Left cardiac atrium (tissue), 4 donors: ENCODE measurements at regions not wholly inside any gene's neighbourhood (a gene's known extent, or its start where the extent isn't known, plus 50 kb on each side); places are given as distances from the start of the nearest gene placed in this dataset.
A peak's percentile ranks its signal among the peaks of the same experiment; 100 is the strongest.
"Not testable (repeated sequence)": the region's sequence is repeated elsewhere in the genome, so short reads cannot be mapped to it uniquely, and the experiment has no call there.

Experiments used
- ATAC-seq, 2 donors: fragments of 200-7000 bp; cut with Tn5 transposase; one replicate each; pipeline ENCODE4 v1.9.1; 2020; ENCODE audit warnings: mild to moderate bottlenecking in 2 of 2, moderate library complexity in 2 of 2
- DNase-seq: peaks from one replicate; pipeline ENCODE4 v3.0.0-alpha.2; 2020
- intact Hi-C, 2 donors: fragments of 100-400 bp; cut with DNase I; formaldehyde crosslinking; loops; one replicate each; pipeline versions ENCODE4 v1.14.1 to v1.15.1; 2022 to 2023
- donor health status: DM: no; HTN: yes; CAD: no.
- donor health status: DM: no; HTN: yes; CAD: no; lungs with severe emphysema.
- donor health status: DM: yes; HTN: yes; CAD: no.
- donor health status: Dilated cardiomyopathy.

DNA sequence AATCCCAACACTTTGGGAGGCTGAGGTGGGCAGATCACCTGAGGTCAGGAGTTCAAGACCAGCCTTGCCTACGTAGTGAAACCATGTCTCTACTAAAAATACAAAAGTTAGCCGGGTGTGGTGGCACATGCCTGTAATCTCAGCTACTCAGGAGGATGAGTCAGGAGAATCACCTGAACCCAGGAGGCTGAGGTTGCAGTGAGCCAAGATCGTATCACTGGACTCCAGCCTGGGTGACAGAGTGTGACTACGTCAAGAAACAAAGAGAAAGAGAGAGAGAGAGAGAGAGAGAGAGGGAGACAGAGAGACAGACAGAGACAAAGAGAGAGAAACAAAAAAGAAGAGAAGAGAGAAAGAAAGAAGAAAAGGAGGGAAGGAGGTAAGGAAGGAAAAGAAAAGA is 454.0 kb upstream of the CHAC2 start:
- intact Hi-C loops, ATAC-seq, DNase-seq: not testable (repeated sequence)

DNA sequence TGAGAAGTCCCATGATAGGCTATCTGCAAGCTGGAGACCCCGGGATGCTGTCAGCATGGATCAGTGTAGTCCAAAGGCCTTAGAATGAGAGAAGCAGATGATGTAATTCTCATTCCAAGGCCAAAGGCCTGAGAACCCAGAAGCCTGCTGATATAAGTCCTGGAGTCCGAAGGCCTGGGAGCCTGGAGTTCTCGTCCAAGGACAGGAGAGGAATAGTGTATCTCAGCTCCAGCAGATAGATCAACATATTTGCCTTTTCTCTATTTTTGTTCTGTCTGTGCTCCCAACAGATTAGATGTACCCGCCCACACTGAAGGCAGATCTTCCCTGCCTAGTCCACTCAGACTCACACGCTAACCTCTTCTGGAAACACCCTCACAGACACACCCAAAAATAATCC is 454.9 kb upstream of the CHAC2 start:
- peak; percentile 24 for DNase-seq
- peak in 1 of 2 donors; percentile 83 for ATAC-seq
- intact Hi-C loops: no loop called here

DNA sequence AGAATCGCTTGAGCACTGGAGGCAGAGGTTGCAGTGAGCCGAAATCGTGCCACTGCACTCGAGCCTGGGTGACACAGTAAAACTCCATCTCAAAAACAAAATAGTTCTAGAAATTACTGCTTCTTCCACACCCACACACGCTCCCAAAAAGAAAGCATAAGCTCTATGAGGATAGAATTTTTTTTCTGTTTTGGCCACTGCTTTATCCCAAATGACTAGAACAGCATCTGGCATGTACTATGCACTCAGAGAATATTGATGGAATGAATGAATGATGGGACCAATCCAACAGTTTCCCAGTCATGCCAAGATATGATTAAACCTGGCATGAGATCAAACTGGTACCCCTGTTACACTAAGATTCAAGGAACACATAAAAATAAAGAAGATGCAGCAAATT is 455.4 kb upstream of the CHAC2 start:
- ATAC-seq (peak in 1 of 2 donors; percentile 47), DNase-seq (no peak)
- intact Hi-C loops: no loop called here

DNA sequence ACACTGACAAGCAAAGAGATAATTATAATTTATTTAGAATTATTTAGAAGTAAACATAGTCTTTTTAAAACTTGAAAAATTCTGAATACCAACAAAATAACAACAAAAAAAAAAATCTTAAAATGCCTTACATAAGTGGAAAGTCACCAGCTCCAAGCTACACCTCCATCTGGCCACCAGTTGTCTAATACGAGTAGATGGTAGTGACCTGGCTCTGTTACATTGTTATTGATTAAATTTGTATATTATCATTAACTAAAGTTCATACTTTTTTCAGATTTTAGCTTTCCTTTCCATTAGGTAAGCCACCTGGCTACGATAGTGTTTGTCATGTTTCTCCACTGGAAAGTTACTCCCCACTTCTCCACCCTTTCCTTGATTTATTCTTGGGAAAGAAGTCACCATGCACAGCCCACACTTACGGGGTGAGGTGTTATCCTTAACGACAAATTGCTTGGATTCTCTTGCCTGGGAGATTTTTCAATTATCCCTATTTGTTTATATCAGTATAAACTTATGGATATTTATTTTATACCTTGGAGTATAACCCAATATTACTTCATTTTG is 464.5 kb upstream of the CHAC2 start:
- intact Hi-C loops: no loop called here
- DNase-seq: no peak
- no peak for ATAC-seq

DNA sequence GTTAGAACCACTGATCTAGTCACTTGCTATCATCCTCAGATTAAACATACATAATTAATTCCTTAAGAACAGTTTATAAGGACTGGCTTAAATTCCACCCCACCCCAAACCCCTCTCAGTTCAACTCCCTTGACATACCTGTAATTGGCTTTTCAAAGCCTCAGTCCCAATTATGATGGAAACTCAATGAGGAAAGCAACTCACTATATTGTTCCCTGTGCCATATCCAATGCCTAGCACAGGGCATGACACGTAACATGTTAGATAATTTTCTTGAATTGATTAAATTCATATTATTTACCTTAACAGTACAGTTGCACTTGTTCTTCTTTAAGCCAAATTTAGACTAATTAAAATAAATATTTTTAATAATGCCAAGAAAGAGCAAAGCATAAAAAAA is 465.1 kb upstream of the CHAC2 start:
- intact Hi-C loops: no loop called here
- ATAC-seq (no peak), DNase-seq (no peak)

DNA sequence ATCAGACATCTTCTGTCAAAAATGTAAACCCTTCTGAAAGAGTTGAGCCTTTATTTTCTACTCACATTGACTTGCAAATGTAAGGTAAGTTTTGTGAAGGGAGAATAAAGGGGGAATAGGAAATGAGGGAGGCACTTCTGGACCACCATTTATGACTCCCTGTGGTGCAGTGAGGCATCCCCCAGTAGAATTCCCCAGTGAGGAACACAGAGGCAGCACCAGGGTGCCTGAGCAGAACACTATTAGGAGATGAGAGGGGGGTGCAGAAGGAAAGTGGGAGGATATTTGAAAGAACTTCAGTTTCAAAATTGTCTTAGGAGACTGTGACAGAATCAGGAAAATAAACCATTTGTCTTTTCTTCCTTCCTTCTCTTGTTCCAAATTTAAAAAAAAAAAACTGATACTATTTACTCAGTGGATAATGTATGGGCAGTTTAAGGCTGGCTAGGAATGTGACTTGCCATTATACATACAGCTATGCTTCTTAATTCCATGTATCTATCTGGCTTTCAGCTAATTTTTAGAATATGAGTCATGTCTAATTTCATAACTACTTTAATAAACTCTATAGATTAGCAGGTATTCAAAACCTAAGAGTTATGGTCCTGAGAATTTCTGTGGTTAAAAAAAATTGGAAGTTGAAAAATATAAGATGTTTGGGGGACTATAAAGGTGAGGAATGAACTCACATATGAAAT is 478.1 kb upstream of the CHAC2 start:
- ATAC-seq (no peak), DNase-seq (no peak)
- intact Hi-C loops: no loop called here

DNA sequence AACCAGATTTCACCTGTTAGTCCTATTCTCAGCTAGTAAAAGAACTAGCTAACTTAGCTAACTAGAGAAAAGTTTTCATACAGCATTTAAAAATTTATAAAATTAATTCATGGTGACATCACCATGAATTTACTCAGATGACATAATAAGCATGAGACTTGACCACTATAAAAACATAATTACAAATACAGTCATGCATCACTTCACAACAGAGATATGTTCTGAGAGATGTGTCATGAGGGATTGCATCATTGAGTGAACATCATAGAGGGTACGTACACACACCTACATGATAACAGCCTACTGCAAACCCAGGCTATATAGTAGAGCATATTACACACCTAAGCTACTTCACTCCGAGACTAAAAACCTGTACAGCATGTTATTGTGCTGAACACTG is 481.3 kb upstream of the CHAC2 start:
- no peak for DNase-seq
- intact Hi-C loops: no loop called here
- ATAC-seq: no peak

DNA sequence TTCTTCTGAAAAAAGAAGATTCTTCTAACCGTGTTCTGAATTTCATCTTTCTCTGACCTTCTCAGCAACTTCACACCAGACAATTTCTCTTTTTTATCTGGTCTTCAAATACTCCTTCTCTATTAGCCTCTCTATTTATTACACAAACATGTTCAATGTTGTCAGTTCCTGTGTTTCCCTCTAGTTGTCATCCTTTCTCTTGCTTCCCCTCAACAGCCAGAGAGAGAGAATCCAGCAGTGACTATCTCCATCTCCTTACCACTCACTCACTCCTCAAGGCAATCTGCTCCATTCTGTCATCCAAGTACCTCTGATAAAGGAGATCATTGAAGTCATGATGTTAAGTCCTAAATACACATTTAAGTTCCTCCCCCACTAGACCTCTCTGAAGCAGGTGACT is 491.9 kb upstream of the CHAC2 start:
- intact Hi-C loops: no loop called here

DNA sequence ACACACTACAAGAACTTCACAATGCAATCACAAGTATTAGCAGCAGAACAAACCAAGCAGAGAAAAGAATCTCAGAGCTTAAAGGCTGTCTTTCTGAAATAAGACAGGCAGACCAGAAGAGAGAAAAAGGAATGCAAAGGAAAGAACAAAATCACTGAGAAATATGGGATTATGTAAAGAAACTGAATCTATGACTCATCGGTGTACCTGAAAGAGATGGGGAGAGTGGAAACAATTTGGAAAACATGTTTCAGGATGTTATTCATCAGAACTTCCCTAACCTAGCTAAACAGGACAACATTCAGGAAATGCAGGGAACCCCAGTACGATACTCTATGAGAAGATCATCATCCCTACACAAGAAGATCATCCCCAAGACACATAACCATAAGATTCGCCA is 499.0 kb upstream of the CHAC2 start:
- DNase-seq: no peak
- ATAC-seq: no peak
- intact Hi-C loops: no loop called here

More for the DNA sequence above, 491.9 kb upstream of the CHAC2 start:
- DNase-seq (no peak), ATAC-seq (no peak)

DNA sequence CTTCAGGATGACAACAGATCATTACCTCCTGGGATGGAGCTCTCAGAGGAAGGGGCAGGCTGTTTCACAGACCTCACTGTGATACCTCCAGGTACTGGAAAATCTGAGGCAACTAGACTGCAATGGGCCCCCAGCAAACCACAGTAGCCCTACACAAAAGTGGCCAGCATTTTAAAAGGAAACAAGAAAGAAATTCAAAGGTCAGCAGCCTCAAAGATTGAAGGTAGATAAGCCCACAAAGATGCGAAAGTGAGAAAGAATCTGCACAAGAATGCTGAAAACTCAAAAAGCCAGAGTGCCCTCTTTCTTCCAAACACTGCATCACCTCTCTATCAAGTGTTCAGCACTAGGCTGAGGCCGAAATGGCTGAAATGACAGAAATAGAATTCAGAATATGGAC is 499.5 kb upstream of the CHAC2 start:
- no peak for ATAC-seq
- no peak for DNase-seq
- intact Hi-C loops: no loop called here

DNA sequence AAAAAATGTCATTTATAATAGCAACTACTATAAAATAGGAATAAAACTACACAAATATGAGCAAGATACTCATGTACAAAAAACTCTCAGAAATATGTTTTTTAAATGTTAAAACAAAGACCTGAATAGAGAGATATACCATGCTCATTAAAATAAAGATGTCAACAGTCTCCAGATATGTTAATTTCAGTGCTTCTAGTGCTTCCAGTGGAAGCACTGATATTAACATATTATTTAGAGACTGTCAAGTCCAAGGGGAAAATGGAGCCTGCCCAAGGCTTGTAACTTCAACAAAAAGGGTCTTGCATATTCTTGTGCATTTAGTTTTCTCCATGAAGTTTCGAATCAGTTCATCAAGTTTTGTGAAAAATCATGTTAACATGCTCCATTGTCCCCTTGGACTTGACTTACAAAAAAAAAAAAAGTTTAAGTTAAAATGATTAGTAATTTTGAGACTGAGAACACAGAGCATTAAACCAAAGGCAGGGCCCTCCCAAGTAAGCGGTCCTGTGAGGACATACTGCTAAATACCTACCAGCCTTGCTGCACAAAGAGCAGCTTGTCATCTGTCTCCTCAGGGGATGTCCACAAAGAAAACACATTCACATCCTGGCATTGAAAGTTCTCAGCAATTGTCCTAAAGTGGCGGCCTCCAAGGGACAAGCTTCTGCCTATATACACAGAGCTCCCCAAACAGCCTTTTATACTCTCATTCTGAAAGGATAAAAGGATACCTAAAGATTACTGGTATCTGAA is 501.9 kb upstream of the CHAC2 start:
- ATAC-seq: no peak
- no peak for DNase-seq
- intact Hi-C loops: no loop called here

DNA sequence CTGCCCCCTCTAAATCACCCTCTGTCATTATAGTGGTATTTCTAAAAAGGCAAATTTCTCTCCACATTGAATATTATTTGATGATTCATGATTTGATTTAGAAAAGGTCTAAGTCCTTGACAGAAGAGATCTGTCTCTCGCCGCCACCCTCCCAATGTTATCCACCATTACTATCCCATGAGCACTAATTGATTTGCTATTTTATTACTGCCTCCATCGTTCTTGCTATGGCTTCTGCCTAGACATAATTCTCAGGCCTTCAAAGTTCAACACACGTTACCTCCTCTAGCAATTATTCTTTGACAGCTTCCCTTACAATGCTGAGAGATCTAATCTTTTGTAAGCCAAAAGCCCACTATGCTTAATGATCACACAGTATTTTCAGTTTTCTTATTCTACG is 507.0 kb upstream of the CHAC2 start:
- intact Hi-C loops: no loop called here
- ATAC-seq (no peak), DNase-seq (no peak)

DNA sequence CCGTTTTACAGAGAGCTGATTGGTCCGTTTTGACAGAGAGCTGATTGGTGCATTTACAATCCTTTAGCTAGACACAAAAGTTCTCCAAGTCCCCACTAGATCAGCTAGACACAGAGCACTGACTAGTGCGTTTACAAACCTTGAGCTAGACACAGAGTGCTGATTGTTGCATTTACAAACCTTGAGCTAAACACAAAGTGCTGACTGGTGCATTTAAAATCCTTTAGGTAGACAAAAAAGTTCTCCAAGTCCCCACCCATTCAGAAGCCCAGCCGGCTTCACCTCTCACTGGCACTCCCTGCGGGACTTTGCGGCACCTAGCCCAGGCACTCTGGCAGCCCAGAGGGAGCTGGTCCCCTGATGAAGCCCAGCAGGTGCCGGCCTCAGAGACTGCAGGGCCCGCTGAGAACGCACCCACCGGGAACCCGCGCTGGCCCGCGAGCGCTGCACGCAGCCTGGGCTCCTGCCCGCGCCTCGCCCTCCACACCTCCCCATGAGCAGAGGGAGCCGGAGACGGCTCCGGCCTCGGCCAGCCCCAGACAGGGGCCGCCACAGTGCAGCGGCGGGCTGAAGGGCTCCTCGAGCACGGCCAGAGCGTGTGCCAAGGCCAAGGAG is 508.1 kb upstream of the CHAC2 start:
- intact Hi-C loops: no loop called here
- DNase-seq (no peak), ATAC-seq (peak in 1 of 2 donors; percentile 38)

DNA sequence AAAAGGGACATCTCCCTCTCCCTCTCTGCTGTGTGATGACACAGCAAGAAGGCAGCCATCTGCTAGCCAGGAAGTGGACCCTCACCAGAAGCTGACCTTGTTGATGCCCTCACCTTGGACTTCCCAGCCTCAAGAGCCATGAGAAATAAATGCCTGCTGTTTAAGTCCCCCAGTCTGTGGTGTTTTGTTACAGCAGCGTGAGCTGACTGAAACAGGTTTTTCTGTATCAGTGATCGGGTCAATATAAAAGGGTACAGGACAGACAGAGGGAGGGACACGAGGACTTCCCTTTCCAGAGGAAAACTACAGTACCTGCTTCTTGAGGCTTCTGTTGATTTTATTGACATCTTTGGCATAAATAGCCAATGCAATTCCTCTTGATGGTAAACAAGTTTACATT is 510.3 kb upstream of the CHAC2 start:
- ATAC-seq: no peak
- intact Hi-C loops: no loop called here

DNA sequence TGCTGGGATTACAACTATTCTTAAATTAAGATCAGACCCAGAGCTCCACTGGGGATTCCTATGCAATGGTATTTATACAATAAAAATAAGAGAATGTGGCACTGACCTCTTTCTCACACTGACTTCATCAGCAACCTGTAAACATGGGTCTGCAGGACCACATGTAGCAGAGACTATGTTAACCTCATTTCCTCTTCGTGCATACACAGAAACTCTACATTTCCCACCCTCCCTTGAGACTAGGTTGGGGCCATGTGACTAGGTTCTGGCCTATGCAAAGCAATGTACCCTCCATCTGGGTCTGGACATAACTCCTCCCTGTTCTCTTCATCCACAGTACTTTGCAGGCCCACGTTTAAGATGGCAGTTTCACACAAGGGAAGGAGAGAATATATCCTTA is 514.4 kb upstream of the CHAC2 start:
- DNase-seq (no peak), ATAC-seq (no peak)
- intact Hi-C loops: loop anchor here in 1 of 2 donors (5.0 kb wide), 1 partner anchor 174 kb away; no protein-coding TSS in a partner anchor

More for the DNA sequence above, 510.3 kb upstream of the CHAC2 start:
- DNase-seq: no peak

DNA sequence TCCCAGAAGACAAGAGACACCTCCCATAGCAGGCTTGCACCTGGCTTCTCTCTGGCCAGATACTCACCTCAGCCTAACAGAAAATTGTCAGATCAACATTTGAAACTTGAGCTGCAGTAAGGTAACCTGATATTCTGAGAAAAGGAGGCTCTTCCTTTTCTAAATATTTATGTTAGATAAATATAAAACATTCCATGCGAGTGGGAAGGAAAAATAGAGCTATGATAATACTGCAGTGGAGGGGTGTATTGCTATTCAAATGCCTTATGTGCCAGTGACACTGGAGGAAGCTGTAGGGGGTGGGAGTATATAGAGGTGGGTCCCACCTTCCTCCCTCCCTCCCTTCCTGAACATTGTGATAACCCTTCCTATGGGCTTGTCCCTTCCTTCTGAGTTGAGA is 515.5 kb upstream of the CHAC2 start:
- DNase-seq (no peak), ATAC-seq (peak in 1 of 2 donors; percentile 37)
- intact Hi-C loops: loop anchor here in 1 of 2 donors (5.0 kb wide), 1 partner anchor 175 kb away; no protein-coding TSS in a partner anchor

DNA sequence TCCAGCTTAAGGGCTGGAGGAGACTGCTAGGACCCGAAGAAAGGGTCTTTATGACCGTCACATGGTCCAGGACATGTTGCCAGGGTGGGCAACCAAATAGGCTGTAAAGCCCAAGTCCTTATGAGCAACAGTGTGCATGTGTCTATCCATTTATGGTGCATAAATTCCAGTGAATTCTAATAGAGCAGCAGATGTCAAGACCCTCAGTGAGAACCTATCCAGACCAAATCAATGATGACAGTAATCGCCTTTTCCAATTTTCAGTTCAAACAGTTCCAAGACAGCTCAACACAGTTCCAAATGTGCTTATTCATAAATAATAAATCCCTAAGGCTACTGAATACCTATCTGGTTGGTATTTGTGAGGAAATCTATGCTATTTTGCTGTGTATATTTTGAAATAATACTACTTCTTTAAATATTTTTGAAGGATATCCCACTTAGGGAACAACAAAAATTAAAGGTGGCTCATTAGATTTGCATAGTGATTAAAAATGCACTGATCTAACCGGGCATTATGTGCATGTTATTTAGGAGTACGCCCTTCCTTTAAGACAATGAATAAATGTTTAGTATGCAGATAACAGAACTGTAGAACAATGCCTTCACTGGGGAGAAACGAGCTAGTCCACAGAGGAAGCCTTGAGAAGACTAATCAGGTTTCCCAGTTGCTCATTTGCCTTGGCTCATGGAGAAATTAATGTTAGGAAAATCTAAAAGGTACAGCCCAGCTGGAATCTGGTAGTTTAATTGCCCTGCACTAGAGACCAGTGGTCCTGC is 519.5 kb upstream of the CHAC2 start:
- intact Hi-C loops: no loop called here
- peak in 1 of 2 donors; percentile 57 for ATAC-seq
- no peak for DNase-seq

DNA sequence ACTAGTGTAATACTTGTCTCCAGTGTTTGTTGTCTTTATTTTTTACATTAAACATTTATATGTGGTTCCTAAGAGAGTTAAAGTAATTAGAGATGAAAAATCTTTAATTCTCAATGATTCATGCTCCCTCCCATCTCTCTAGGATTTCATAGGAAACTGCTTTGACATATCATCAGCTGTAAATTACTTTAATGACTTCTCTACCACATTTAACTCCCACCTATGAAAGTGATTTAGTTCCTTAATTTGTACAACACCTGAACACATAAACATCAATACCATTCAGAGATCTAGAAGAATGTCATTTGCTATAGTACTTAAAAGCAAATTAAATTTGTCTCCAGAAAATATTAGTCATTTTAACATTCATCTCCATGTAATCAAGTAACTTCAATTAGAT is 524.2 kb upstream of the CHAC2 start:
- intact Hi-C loops: no loop called here
- DNase-seq (no peak), ATAC-seq (no peak)

DNA sequence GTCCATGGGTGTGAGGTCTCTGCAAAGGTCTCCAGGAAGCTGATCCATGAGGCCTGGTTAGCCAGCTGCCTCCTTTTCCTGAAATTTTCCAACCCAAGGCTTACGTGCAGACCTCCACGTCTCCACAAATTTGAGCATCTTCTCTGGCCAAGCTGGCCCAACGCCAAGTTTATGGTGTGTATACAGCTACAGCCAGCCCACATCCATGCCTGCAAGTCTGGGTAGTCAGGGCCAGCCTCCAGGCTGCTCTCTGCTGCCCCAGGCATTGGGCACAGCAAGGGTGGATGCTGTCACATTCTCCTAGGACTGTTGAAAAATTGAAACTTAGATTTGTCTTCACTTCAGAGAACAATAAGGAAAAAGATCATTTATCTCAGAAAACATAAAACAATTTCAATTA is 525.5 kb upstream of the CHAC2 start:
- intact Hi-C loops: no loop called here
- ATAC-seq (no peak), DNase-seq (no peak)
